ENCODE measurements at regions not wholly inside any gene's neighbourhood (a gene's known extent, or its start where the extent isn't known, plus 50 kb on each side); places are given as distances from the start of the nearest gene placed in this dataset.

GRCh38 chrX:7714351-7714750, 128.6 kb upstream of the VCX start:
- no peak for TF ChIP-seq SMC3 (conservative IDR thresholded peaks at IDR 0.05; ENCODE audit: poor library complexity)
- no peak for TF ChIP-seq CTCF (IDR thresholded peaks at IDR 0.05; ENCODE audit: poor library complexity, severe bottlenecking)
- no peak for TF ChIP-seq EZH2 (IDR thresholded peaks at IDR 0.05; ENCODE audit: borderline replicate concordance, insufficient read depth, low read length, poor library complexity, severe bottlenecking)
- no peak for TF ChIP-seq POLR2AphosphoS5 (IDR thresholded peaks at IDR 0.05)

Measured in neural cell (in vitro differentiated cells).